Tibial nerve (tissue), 4 donors: ENCODE measurements at regions not wholly inside any gene's neighbourhood (a gene's known extent, or its start where the extent isn't known, plus 50 kb on each side); places are given as distances from the start of the nearest gene placed in this dataset.

ENCODE experiments used
- CTCF ChIP-seq, 5 experiments: fragments of 200-600 bp in 3 of 5; fragments of 450-650 bp in 2 of 5; sonication (generic) in 3 of 5; IDR thresholded peaks; one replicate each; pipeline ENCODE4 v1.5.1; 2016 to 2019; ENCODE audit warnings: antibody characterized with exemption in 5 of 5, mild to moderate bottlenecking in 3 of 5, moderate library complexity in 2 of 5
- EP300 ChIP-seq, 2 donors: sonication (generic); formaldehyde crosslinking; IDR thresholded peaks; one replicate each; pipeline ENCODE4 v1.6.1; 2017; ENCODE audit warnings: antibody characterized with exemption in 2 of 2, mild to moderate bottlenecking in 1 of 2
- POLR2A ChIP-seq, 2 donors: fragments of 450-650 bp; IDR thresholded peaks; one replicate each; pipeline ENCODE4 v1.6.1; 2017; ENCODE audit warnings: antibody characterized with exemption in 2 of 2, mild to moderate bottlenecking in 2 of 2, moderate library complexity in 2 of 2

GRCh38 chr11:45432910-45433309 lies 146.8 kb upstream of the SYT13 start:
- TF ChIP-seq CTCF (IDR thresholded peaks at IDR 0.05), result no peak
- TF ChIP-seq POLR2A (IDR thresholded peaks at IDR 0.05), result no peak
- no peak for TF ChIP-seq EP300 (IDR thresholded peaks at IDR 0.05)
